Stimulated activated CD4-positive, alpha-beta T cell treated with anti-CD3 and anti-CD28 coated beads, TNF-alpha, amount 100 ng/mL, for 1 hour (primary cell): ENCODE measurements at regions not wholly inside any gene's neighbourhood (a gene's known extent, or its start where the extent isn't known, plus 50 kb on each side); places are given as distances from the start of the nearest gene placed in this dataset.
"Not testable (repeated sequence)": the region's sequence is repeated elsewhere in the genome, so short reads cannot be mapped to it uniquely, and the experiment has no call there.

Experiments
- DNase-seq, 3 donors: peaks; one replicate each; pipeline ENCODE4 v3.0.0-alpha.2; 2020; ENCODE audit warnings: low read depth in 3 of 3, low spot score in 1 of 3

GRCh38 chr9:135349212-135350002 lies 130.2 kb upstream of the PPP1R26 start:
- no peak for DNase-seq

GRCh38 chr9:135350003-135350315 lies 129.6 kb upstream of the PPP1R26 start:
- DNase-seq, result no peak

GRCh38 chr9:135353935-135354334 lies 125.6 kb upstream of the PPP1R26 start:
- DNase-seq, result no peak

GRCh38 chr9:135355521-135356011 lies 124.0 kb upstream of the PPP1R26 start:
- no peak for DNase-seq

GRCh38 chr9:135356021-135356420 lies 123.6 kb upstream of the PPP1R26 start:
- no peak for DNase-seq

- DNase-seq, result no peak
Measured at GRCh38 chr9:135356796-135357195, 122.8 kb upstream of the PPP1R26 start.

GRCh38 chr9:135357863-135358551 lies 121.6 kb upstream of the PPP1R26 start:
- no peak for DNase-seq

GRCh38 chr9:135358552-135358940 lies 121.0 kb upstream of the PPP1R26 start:
- no peak for DNase-seq

GRCh38 chr9:135359764-135360163 lies 119.8 kb upstream of the PPP1R26 start:
- DNase-seq, result no peak

GRCh38 chr9:135360617-135361016 lies 119.0 kb upstream of the PPP1R26 start:
- no peak for DNase-seq

GRCh38 chr9:135361668-135362067 lies 117.9 kb upstream of the PPP1R26 start:
- not testable (repeated sequence) for DNase-seq

GRCh38 chr9:135363596-135363995 lies 116.0 kb upstream of the PPP1R26 start:
- no peak for DNase-seq

- DNase-seq, result no peak
Measured at GRCh38 chr9:135365013-135365768, 114.4 kb upstream of the PPP1R26 start.

- no peak for DNase-seq
Measured at GRCh38 chr9:135366104-135366503, 113.5 kb upstream of the PPP1R26 start.

GRCh38 chr9:135369412-135369990 lies 110.1 kb upstream of the PPP1R26 start:
- DNase-seq, result no peak

- DNase-seq, result no peak
Measured at GRCh38 chr9:135370411-135371375, 108.9 kb upstream of the PPP1R26 start.

GRCh38 chr9:135371535-135371934 lies 108.0 kb upstream of the PPP1R26 start:
- no peak for DNase-seq

GRCh38 chr9:135372036-135372435 lies 107.5 kb upstream of the PPP1R26 start:
- no peak for DNase-seq

GRCh38 chr9:135372501-135373008 lies 107.0 kb upstream of the PPP1R26 start:
- no peak for DNase-seq

GRCh38 chr9:135373151-135373685 lies 106.4 kb upstream of the PPP1R26 start:
- DNase-seq, result no peak
